ENCODE measurements at regions not wholly inside any gene's neighbourhood (a gene's known extent, or its start where the extent isn't known, plus 50 kb on each side); places are given as distances from the start of the nearest gene placed in this dataset.

- DNase-seq (ENCODE audit: low read depth, low spot score) (no peak), FAIRE-seq (no peak)
- Histone ChIP-seq H3K4me2 (ENCODE audit: insufficient read depth, low read length) (no peak overlapping the region), H3K9ac (replicated peaks; ENCODE audit: extremely low read depth, insufficient read depth, low read length) (no peak overlapping the region), H3K9me1 (replicated peaks; ENCODE audit: control insufficient read depth, extremely low read depth, insufficient read depth, low read length) (no peaks in the 10 kb centered on the region), H3K4me1 (ENCODE audit: control insufficient read depth, extremely low read depth, insufficient read depth, low read length) (no peaks in the 10 kb centered on the region), H3K27me3 (ENCODE audit: control insufficient read depth in 2 of 2, insufficient read depth in 2 of 2, low read length in 2 of 2) (no peaks in the 10 kb centered on the region), H3K27ac (ENCODE audit: insufficient read depth, low read depth, low read length) (no peak overlapping the region), H3K36me3 (ENCODE audit: control insufficient read depth in 2 of 2, extremely low read depth in 1 of 2, insufficient read depth in 2 of 2, low read length in 2 of 2) (no peaks in the 10 kb centered on the region), H3K9me3 (replicated peaks; ENCODE audit: control insufficient read depth, insufficient read depth, low read length) (no peaks in the 10 kb centered on the region), H2AFZ (ENCODE audit: low read depth, low read length) (no peak overlapping the region), H3K4me3 (replicated peaks in 1 of 3; ENCODE audit: insufficient read depth in 1 of 3, low read depth in 1 of 3, low read length in 3 of 3) (no peak overlapping the region), H4K20me1 (replicated peaks; ENCODE audit: control insufficient read depth, extremely low read depth, insufficient read depth, low read length) (no peaks in the 10 kb centered on the region), H3K79me2 (ENCODE audit: control insufficient read depth, insufficient read depth, low read length) (no peaks in the 10 kb centered on the region)
- CTCF ChIA-PET: no interaction called here
- no TSS peak for BruUV-seq (replicated peaks)
- POLR2A ChIA-PET: no interaction called here
- TF ChIP-seq POLR2A (IDR thresholded peaks at IDR 0.05; ENCODE audit: low read depth, low read length): no peak
- no peak for TF ChIP-seq FOS (IDR thresholded peaks at IDR 0.05; ENCODE audit: borderline replicate concordance, insufficient read depth, low read length)
- intact Hi-C loops (cut with micrococcal nuclease): no loop called here
- dilution Hi-C loops (cut with MboI; ENCODE audit: extremely low pct_ligation_motif_present, low sequenced_read_pairs): no loop called here
Measured at GRCh38 chr14:56741325-56741724, 69.0 kb downstream of the OTX2 start.

- H3K79me2 ChIP-seq (ENCODE audit: control insufficient read depth, insufficient read depth, low read length): no peaks in the 10 kb centered on the region
- dilution Hi-C loops (cut with MboI; ENCODE audit: extremely low pct_ligation_motif_present, low sequenced_read_pairs) (no loop called here), intact Hi-C loops (cut with micrococcal nuclease) (no loop called here)
- H3K4me3 ChIP-seq (replicated peaks in 1 of 3; ENCODE audit: insufficient read depth in 1 of 3, low read depth in 1 of 3, low read length in 3 of 3): no peak overlapping the region
- no peaks in the 10 kb centered on the region for H3K4me1 ChIP-seq (ENCODE audit: control insufficient read depth, extremely low read depth, insufficient read depth, low read length)
- ChIA-PET CTCF (no interaction called here), POLR2A (no interaction called here)
- H3K27me3 ChIP-seq (ENCODE audit: control insufficient read depth in 2 of 2, insufficient read depth in 2 of 2, low read length in 2 of 2): peaks cover 0 to 6% of the 10 kb centered on the region in 2 experiments
- TF ChIP-seq FOS (IDR thresholded peaks at IDR 0.05; ENCODE audit: borderline replicate concordance, insufficient read depth, low read length) (no peak), POLR2AphosphoS5 (IDR thresholded peaks at IDR 0.05; ENCODE audit: insufficient read depth, low read depth, low read length) (no peak), CTCF (IDR thresholded peaks at IDR 0.05; ENCODE audit: extremely low read depth in 1 of 2, insufficient read depth in 1 of 2, low read depth in 1 of 2, low read length in 2 of 2) (no peak), POLR2A (IDR thresholded peaks at IDR 0.05; ENCODE audit: low read depth, low read length) (no peak), EZH2 (IDR thresholded peaks at IDR 0.05; ENCODE audit: borderline replicate concordance, low read depth, low read length, severe bottlenecking) (no peak), MAX (IDR thresholded peaks at IDR 0.05; ENCODE audit: insufficient read depth, insufficient read length) (no peak), JUN (IDR thresholded peaks at IDR 0.05; ENCODE audit: borderline replicate concordance, insufficient read depth, insufficient read length, low read depth) (no peak)
- no peak overlapping the region for H3K27ac ChIP-seq (ENCODE audit: insufficient read depth, low read depth, low read length)
- DNase-seq (ENCODE audit: low read depth, low spot score) (no peak), FAIRE-seq (no peak)
- H3K9me3 ChIP-seq (replicated peaks; ENCODE audit: control insufficient read depth, insufficient read depth, low read length): no peaks in the 10 kb centered on the region
- H4K20me1 ChIP-seq (replicated peaks; ENCODE audit: control insufficient read depth, extremely low read depth, insufficient read depth, low read length): no peaks in the 10 kb centered on the region
- no peak overlapping the region for H2AFZ ChIP-seq (ENCODE audit: low read depth, low read length)
- no TSS peak for BruUV-seq (replicated peaks)
- no peaks in the 10 kb centered on the region for H3K9me1 ChIP-seq (replicated peaks; ENCODE audit: control insufficient read depth, extremely low read depth, insufficient read depth, low read length)
- H3K36me3 ChIP-seq (ENCODE audit: control insufficient read depth in 2 of 2, extremely low read depth in 1 of 2, insufficient read depth in 2 of 2, low read length in 2 of 2): no peaks in the 10 kb centered on the region
- H3K4me2 ChIP-seq (ENCODE audit: insufficient read depth, low read length): no peak overlapping the region
- no peak overlapping the region for H3K9ac ChIP-seq (replicated peaks; ENCODE audit: extremely low read depth, insufficient read depth, low read length)
Measured at GRCh38 chr14:56738020-56738419, 72.3 kb downstream of the OTX2 start.
